HEK293T (cell line): ENCODE measurements at regions not wholly inside any gene's neighbourhood (a gene's known extent, or its start where the extent isn't known, plus 50 kb on each side); places are given as distances from the start of the nearest gene placed in this dataset.

ENCODE experiments used
- ELF4 ChIP-seq: fragments of 450-650 bp; IDR thresholded peaks from 2 replicates; pipeline ENCODE4 v1.6.1; 2017; ENCODE audit warnings: antibody characterized with exemption
- FOXM1 ChIP-seq: fragments of 450-650 bp; IDR thresholded peaks from 2 replicates; pipeline ENCODE4 v1.6.1; 2017; ENCODE audit warnings: mild to moderate bottlenecking, borderline replicate concordance
- HDGF ChIP-seq: fragments of 450-650 bp; IDR thresholded peaks from 2 replicates; pipeline ENCODE4 v1.6.1; 2017; ENCODE audit warnings: antibody characterized with exemption, borderline replicate concordance
- LEF1 ChIP-seq: fragments of 450-650 bp; IDR thresholded peaks from 2 replicates; pipeline ENCODE4 v1.6.1; 2017; ENCODE audit warnings: mild to moderate bottlenecking, borderline replicate concordance
- PKNOX1 ChIP-seq: fragments of 450-650 bp; IDR thresholded peaks from 2 replicates; pipeline ENCODE4 v1.6.1; 2016
- SP1 ChIP-seq: fragments of 450-650 bp; IDR thresholded peaks from 2 replicates; pipeline ENCODE4 v1.6.1; 2017
- SUZ12 ChIP-seq: fragments of 450-650 bp; IDR thresholded peaks from 2 replicates; pipeline ENCODE4 v1.6.1; 2016; ENCODE audit warnings: mild to moderate bottlenecking

GRCh38 chr18:22688877-22689496, 244.1 kb upstream of the RBBP8 start:
- TF ChIP-seq ELF4 = no peak
- no peak for TF ChIP-seq FOXM1
- TF ChIP-seq HDGF = no peak
- TF ChIP-seq LEF1 = no peak
- TF ChIP-seq SUZ12 = no peak
- TF ChIP-seq SP1 = no peak
- no peak for TF ChIP-seq PKNOX1
